IPS-NIHi11 (cell line): ENCODE measurements at regions not wholly inside any gene's neighbourhood (a gene's known extent, or its start where the extent isn't known, plus 50 kb on each side); places are given as distances from the start of the nearest gene placed in this dataset.

Experiments used
- DNase-seq: peaks from one replicate; pipeline ENCODE4 v3.0.0; 2012; ENCODE audit warnings: mixed read lengths, low spot score

DNA sequence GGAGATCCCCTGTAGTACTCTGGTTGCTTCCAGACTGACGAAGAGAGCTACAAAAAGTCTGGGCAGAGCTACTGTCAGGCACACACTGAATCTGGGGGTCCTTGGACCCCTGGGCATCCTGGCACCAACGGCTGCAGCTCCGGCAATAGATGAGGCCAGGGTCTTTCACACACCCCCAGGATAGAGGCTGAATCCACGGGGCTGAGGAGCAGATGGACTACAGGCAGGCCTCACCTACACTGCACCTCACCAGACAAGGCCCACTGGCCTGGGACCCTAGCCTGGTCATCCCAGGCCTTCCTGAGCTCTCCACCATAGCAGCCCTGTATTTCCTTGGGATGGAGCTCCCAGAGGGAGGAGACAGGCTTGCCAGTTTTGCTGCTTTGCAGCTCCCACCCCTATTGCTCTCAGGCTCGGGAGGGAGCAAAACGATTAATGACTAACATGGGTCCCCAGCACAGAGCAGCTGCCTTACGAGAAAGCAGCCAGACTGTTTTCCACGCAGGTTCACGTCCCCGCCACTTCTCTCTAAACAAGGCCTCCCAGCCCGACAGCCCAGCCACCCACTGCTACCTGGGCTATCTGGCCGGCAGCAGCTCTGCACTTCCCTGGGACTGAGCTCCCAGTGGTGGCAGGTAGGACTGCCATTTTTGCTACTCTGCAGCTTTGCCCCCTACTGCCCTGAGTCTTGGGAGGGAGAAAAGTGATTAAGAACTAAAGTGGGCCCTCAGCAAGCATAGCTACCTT is 1022.5 kb upstream of the ADGRL2 start:
- DNase-seq: no peak

GRCh38 chr1:80776266-80776665 is 1024.5 kb upstream of the ADGRL2 start:
- no peak for DNase-seq

DNA sequence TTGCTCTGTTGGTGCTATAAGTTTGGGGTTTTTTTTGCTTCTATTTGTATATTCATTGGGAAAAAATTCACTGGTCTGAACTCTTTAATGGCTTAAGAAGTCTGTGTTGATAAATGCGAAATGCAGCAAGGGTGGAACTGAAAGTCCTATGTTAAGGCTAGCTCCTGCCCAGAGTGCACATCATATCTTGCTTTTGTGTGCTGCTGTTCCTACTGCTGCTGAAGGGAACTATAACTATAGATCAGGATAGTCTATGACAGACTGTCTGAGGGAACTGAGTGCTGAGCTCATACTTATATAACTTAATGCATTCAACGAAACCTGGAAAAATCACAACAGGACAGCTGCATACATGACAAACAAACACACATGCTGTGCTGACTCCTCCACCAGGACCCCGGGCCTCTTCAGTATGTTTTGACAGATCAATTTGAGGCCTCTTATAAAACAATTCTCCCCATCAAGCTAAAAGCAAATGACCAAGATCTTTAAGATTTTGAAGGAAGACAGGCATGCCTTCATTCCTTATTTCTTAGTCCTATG is 1031.5 kb upstream of the ADGRL2 start:
- no peak for DNase-seq

GRCh38 chr1:80767711-80768110 is 1033.0 kb upstream of the ADGRL2 start:
- no peak for DNase-seq

GRCh38 chr1:80759354-80759753 is 1041.4 kb upstream of the ADGRL2 start:
- no peak for DNase-seq

GRCh38 chr1:80755944-80756343 is 1044.8 kb upstream of the ADGRL2 start:
- DNase-seq: no peak

DNA sequence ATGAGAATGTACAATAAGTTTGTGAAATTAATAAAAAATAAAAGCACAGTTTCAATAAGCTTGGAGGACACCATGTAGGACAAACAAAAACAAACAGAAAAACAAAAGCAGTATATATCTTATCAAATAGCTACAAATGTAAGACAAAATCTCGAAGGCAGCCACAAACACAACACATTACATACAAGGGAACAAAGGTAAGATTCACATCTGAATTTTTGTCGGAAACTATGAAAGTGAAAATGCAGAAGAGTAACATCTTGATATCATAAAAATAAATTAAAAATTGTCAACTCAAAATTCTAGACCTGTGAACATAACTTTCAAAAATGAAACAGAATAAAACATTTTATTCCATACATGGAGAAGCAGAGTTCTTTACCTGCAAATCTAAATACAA is 1049.5 kb upstream of the ADGRL2 start:
- no peak for DNase-seq

- DNase-seq: no peak
These were observed 1069.4 kb upstream of the ADGRL2 start for GRCh38 chr1:80731241-80731894.

DNA sequence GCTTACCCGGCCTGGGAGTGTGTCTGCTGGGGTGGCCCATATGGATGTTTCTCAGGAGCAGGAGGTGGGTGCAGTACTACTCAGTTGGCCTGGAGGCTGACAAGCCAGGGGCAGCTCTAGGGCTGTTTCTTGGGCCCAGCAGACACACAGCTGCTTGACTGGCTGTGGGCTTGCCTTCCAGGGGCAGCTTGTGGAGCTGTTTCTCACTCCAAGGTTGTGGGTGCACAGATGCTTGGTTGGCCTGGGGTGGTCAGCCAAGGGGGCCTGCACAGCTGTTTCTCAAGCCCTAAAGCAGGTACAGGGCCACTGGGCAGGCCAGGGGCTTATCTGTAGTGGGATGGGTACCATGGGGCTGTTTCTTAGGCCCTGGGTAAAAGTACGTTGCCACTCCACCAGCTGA is 1078.1 kb upstream of the ADGRL2 start:
- no peak for DNase-seq

- no peak for DNase-seq
These were observed 1094.2 kb upstream of the ADGRL2 start for GRCh38 chr1:80706526-80706925.

DNA sequence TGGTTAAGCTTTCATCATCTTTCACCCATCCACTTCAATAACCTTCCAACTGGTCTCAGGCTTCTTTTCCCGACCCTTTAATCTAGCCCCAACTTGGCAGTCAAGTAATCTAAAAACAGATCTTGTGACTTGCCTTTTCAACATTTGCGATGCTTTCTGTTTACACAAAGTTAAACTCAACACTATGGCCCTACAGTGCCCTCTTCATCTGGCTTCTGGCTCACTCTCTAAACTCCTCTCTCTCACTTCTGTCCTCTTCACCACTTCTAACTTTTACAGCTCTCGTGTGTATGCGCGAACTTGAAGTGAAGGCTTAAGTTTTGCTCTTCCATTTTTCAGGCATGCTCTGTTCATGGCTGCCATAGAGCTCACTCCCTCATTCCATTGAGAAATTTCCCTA is 1122.3 kb upstream of the ADGRL2 start:
- no peak for DNase-seq

- no peak for DNase-seq
These were observed 1125.3 kb upstream of the ADGRL2 start for GRCh38 chr1:80675454-80675853.

DNA sequence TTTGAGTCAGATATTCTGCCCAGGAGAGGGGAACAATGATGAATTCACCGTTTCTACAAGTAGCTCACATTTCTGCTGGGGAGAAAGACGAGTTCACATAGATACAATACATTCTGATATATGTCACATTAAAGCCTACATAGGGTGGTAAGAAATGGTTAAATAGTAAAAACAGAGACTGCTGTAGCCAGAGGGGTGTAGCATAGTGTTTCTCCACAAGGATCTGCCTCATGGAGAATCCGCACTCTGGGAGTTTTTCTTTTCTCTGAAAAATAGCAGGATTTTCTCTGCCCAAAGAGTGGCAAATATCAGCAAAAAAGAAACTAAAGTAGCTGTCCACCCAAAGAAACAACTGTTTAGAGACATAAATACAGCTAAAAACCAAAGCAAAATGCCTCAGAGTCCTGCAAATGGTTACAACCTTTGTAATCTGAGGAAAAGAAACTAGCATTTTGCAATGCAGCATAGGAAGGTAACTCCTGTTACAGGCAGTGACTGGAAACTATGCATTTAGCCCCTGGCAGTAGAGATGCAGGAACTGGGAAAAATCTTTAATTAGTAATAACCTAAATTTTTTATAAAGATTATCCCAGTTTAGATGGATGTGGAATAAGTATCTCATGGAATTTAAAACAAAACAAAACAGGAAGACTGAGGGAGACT is 1126.7 kb upstream of the ADGRL2 start:
- DNase-seq: peak; percentile 13

DNA sequence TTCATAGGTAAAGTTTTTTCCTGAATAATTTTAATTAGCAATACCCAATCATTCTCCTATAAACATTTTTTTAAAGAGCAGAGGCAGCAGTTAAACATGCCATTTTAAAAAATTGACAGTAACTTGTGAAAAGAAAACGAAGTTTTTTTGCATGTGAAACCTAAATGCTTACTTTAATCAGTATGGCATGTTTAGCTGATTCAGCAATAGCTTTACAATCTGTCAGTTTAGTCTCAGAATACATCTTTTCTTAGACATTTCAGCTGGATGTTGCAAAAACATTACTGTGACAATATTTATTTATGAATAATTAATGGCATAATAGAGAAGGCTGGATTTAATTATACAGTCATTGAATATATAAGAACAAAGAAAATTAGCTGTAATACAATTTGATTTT is 1132.4 kb upstream of the ADGRL2 start:
- no peak for DNase-seq

- DNase-seq: no peak
These were observed 1134.7 kb upstream of the ADGRL2 start for GRCh38 chr1:80666073-80666472.

- DNase-seq: no peak
These were observed 1141.6 kb upstream of the ADGRL2 start for GRCh38 chr1:80659161-80659560.

GRCh38 chr1:80657707-80658106 is 1143.0 kb upstream of the ADGRL2 start:
- DNase-seq: peak; percentile 28

- DNase-seq: no peak
These were observed 1143.6 kb upstream of the ADGRL2 start for GRCh38 chr1:80657044-80657643.

DNA sequence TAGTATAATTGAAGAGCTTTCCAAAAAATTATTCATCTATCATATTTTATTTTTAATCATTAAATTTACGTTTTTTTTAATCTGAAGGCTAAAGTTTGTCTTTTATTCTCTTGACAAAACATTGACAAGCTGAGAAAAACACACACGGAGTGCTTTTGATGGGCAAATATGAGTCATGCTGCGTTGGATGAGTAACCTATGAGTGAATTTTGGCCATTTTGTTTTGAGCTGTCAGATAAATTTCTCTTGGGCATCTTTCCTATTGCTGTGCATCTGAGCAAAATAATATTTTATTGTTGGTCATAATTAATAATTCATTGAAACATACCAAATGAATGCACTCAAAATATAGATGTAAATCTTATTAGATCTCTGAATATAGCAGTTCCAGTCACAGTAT is 1144.1 kb upstream of the ADGRL2 start:
- DNase-seq: no peak

GRCh38 chr1:80656014-80656636 is 1144.6 kb upstream of the ADGRL2 start:
- DNase-seq: peak; percentile 62

- no peak for DNase-seq
These were observed 1154.7 kb upstream of the ADGRL2 start for GRCh38 chr1:80646053-80646452.

DNA sequence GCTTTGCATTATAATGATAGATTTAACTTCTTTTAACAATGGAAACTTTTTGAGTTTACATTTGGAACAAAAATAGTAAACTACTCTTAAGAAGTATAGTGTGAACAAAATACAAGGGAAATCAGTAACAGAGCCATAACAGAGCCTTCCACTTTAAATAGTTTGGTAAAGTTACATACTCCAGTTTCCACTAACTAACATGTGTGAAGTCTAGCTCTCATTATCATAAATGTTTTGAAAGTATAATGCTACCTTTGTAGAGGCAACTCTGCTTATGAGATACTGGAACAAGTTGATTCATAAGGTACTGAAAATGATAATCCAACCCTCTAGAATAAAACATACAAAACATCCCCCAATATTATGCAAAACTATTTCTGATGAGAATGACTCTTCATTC is 1155.1 kb upstream of the ADGRL2 start:
- no peak for DNase-seq
